SIG-M5 (cell line): ENCODE measurements at regions not wholly inside any gene's neighbourhood (a gene's known extent, or its start where the extent isn't known, plus 50 kb on each side); places are given as distances from the start of the nearest gene placed in this dataset.

Source experiments
- DNase-seq: peaks from one replicate; lab custom pipeline; 2025; lab: John Stamatoyannopoulos, UW

DNA sequence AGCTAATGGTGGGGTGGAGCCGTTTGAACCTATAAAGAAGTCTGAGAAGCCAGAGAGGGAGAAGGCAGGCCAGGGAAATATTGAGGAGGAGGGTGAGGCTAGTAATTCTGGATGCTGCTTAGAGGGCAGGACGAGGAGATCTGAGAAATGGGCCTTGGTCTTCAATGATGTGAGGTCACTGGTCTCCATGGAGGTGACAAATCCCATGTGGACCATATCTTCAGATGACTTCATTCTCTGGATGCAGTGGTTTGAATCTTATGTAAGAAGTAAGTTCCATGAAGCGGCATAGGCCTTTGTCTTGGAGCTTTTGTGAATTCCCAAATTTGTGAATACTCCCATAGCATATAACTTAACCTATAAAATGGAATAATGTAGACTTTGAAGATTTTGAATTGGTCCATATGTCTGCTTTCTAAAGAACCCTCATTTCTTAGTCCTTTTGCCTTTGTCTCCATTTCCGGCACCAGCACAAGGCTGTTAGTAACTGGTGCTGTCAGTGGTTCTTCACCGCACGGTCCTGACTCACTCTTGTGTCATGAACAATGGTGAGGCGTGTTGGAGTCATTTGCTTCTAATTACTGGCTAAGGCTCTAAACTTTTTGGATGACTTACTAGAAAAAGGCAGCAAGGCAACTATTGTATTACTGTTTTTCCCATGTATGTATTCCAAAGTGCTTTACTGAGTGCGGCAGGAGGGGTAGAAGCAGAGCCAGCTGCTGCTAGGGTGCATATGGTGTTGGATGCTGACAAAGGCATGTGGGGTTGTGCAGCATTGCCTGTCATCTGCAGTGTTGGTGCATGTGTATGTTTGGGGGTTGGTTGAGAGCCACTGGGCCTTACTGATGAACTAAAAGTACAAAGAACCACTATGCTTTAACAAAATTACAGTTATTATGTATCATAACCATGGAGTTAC is 279.3 kb upstream of the C2CD4B start:
- no peak for DNase-seq

DNA sequence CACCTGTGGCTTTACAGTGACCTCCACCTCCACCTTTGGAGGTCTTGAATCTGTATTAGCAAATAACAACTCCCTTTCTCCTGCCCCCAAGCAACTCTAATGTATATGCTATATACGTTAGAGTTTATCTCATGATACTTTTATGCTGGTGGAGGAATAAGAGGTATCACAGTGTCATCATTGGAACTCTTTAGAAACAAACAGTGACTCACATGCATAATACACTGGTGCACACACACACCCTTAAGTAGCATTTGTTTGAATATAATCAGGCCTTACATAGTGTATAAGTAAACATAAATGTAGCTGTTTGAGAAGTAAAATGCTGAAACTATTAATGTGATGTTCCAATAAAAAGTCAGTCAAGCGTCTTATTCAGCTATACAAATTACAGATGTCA is 280.2 kb upstream of the C2CD4B start:
- DNase-seq: no peak

DNA sequence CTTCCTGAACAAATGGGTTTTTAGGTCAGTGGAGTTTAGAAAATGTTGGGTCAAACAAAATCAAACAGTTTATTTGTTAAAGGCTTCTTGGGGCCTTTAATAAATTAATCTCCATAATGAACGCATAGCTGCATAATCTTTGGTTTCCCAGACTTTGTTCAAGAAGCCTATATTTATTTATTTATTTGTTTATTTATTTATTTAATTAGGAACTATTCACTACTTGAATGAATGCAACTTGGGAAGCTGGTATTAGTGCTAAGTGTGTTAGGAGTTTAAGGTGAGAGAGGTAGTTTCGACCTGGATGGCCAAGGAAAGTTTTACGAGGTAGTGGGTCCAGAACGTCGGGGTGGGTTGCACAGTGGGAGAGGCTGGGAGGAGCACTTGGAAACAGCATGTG is 281.9 kb upstream of the C2CD4B start:
- DNase-seq: no peak

DNA sequence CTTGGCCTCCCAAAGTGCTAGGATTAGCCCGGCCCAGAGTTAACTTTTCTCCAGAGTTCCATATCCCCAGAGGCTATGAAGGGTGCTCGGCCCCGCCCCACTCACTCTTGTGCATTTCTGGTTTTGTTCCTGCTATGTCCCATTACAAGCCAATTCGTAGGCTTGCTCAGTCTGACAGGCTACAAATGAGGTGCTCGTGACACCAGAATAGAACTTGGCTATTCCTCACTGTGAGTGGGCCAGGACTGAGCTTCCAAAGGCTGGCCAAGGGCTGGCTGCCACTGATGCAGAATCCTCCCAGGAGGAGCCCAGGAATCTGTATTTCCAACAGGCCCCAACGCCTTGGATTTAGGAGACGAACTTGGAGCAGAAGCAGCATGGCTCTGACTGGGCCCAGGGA is 282.7 kb upstream of the C2CD4B start:
- DNase-seq: no peak

DNA sequence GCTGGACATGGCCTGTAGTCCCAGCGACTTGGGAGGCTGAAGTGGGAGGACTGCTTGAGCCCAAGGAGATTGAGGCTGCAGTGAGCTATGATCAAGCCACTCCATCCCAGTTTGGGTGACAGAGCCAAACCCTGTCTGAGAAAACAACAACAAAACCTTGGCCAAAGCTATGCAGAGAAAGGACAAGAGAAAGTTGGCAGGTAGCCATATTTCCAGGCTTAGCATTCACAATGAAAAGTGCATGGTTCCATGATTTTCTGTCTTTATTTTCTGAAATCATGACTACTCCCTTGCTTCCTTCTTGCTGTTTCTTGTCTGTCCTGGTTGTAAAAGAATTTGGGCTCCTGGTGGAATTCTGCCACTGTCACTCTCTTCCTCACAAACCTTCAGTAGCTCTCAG is 284.6 kb upstream of the C2CD4B start:
- no peak for DNase-seq

DNA sequence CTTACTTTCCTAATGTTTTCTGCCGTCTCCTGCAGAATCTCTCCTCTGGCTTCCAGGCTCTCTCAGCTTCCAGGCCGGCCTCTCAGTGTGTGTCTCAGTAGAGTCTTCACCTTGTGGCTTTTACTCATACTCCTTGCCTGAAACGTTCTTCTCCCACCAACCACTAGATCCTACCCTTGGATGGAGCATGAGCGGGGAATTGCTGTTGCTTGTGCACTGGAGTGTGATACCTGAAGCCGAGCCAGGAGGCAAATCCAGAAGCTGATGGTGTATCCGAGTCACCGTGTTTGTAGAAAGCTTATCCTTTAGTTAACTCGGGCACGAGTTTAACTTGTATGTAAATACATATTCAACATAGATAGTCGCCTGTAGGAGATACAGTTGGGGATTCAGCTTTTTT is 285.0 kb upstream of the C2CD4B start:
- no peak for DNase-seq

DNA sequence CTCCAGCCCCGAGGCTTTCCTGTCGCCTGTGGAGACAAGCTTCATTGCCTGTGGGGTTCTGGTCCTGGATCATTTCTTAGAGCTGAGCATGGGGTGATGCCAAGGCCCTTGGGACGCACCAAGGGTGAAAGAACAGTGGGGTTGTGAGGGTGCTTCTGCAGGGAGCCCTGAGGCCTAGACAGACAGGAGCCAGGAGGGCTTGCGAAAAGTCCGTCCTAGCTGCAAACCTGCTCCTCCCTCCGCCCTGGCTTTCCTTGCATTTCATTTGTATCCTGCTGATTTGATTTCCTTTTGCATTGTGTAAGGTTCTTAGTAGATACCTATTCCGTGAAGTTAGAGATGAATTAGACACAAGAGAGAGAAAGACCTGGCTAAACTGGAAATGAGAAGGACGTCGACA is 286.9 kb upstream of the C2CD4B start:
- DNase-seq: no peak

DNA sequence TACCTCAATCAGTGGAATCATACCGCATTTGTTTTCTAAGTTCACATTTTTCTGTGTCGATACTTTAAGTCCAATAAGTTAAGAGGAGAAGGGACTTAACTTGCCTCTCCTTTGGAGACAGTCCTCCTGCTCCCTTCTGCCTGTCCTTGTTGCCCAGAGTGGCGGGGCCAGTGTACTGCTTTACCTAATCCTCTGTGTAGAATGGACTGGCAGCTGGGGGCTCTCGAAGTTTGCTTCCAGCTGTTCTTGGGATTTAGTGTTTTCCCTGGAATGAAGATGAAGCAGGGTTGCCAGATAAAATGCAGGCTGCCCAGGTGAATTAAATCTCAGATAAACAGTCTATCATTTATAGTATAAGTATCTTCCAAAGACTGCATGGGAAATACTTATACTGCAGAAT is 287.6 kb upstream of the C2CD4B start:
- no peak for DNase-seq

DNA sequence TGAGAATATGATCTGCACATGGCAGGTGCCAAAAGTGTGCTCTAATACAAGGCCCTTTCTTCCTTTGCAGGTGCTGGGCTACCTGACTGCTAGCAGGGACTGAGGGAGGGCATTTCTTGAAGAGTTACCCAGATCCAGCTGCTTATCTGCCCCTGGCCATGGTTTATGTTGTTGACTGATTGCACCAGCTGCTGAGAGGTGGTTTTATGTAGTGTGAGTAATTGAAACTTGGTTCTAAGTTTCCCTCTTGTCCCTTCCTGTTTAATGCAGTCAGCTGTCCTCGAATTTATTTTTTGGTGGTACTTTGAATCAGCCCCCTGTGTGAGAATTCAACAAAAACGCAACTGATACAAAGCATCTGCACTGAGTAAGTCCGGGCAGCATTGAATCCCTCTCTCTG is 288.3 kb upstream of the C2CD4B start:
- DNase-seq: no peak

DNA sequence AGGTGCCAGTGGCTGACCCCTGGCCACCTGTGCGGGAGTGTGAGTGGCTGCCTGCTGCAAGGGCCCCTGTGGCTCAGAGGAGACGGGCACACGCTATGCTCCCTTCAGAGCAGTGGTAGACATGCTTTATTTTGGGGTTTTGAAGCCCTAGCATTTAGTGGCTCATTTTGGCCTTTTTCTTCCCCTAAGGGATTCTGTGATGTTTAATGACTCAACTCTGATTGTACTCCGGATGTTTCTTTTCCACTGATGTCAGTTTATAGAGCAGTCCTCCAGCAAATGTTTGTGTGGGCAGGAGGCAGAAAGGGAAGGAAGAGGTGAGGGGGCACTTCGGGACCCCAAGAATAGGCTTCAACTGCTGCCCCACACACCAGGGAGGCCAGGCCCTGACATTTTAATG is 288.9 kb upstream of the C2CD4B start:
- no peak for DNase-seq

DNA sequence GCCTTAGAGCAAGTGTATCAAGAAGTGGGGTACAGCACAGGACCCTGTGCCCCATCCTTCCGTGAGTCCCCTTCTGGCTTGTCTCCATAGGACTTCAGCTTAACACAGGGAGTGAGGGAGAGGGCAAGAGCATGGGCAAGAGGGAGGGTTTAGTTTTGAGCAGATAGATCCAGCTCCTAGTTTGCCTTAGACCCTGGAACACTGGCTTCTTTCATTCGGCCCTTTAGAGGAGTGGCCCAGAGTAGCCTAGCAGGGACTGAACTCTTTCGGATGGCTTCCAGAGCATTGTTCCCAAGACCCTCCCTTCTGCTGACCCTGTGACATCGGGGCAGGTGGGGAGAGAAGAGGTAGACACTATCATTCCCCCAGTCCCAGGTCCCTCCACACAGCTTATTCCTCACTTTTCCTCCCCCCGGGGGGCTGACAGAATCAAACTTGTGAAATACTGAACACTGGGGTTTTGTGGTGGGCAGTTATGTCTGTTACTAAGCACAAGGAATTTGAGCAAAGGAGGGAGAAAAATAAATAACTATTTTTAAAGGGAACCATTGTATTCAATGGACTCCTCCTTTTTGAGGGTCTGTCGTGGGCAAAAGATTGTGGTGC is 289.6 kb upstream of the C2CD4B start:
- DNase-seq: no peak

DNA sequence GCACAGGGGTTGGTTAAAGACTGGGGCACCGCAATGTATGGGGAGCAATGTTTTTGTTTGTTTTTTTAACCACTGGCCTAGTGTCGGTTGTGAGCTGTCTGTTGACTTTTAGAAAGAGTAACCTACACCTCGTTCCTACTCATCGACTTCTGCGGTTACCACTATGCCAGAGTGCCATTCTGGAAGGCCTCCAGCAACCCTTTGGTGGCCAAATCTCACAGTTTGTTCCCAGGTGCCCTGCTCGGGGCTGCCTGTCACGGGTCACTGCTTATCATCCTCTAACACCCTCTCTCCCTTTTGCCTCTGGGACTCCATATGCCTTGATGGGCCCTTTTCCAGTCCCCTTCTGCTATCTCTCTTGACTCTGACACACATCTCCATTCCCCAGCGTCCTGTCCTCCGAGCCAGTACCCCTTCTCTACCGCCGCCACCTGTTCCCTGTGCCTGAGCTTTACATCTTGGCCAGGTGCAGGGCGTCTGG is 290.4 kb upstream of the C2CD4B start:
- no peak for DNase-seq

DNA sequence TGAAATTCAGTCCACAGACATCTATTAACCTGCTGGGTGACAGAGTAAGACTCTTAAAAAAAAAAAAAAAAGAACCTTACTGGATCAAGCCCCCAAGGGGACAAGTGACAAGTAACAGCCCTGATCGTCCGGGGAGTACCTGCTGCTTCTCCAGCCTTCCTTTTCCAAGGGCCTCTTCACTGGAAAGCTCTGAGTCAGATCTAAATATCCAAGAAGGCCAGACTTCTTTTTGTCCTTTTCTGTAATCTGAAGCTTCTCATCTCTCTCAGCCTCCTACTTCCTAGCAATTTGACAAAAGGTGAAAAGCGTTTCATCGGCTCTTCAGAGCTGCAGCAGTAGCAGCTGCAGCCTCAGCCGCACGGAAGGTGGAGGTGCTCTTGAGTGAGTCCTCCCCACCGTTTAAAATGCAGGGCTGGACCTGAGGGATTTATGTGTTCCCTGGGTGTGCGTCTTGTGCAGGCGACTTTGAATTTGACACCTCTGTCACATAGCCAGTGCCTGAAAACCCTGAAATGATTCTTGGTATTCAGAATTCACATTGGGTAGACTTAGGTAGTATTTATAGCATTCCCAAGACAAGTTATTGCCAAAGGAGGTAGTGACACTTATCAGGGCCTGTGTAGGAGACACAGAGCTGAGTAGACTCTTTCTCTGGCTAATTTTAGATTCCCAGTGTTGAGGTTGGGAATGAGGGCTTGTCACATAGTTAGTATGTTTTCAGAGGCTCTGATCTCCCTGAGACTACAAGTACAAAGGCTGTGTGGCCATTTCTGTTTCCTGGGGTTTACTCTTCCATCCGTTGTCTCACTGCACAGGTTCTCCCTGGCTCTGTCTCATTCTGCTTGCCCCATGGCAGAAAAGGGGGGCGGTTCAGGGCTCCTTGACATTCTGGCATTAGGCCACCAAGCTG is 291.2 kb upstream of the C2CD4B start:
- no peak for DNase-seq

DNA sequence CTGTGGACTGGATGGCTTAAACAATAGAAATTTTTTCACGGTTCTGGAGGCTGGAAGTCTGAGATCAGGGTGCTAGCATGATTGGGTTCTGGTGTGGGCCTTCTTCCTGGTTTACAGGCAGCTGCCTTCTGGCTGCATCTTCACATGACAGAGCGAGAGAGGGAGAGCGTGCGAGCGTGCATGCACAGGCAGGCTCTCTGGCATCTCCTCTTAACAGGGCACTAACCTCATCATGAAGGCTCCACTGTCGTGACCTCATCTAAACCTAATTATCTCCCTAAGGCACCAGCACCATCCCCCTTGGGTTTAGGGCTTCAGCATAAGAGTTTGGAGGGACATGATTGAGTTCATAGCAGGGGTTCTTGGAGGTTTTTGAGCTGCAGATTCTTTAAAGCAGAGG is 292.0 kb upstream of the C2CD4B start:
- DNase-seq: no peak

DNA sequence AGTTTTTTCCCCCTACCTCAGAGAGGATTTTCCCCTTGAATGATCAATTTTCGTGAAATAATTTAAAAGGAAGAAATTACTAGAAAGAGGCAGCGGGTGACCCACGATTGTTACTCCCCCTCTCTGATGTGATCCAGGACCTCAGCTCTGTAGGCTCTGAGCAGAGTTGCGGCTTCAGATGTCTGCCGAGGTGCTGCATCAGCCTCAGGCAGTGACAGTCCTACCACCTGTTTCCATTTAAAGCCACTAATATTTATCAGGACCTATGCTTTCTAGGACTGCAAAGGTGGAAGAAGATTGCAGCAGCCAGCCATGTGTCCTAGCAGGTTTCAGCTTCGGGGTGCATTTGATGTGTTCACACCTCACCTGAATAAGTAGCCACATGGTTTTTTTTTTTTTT is 294.8 kb upstream of the C2CD4B start:
- DNase-seq: no peak

DNA sequence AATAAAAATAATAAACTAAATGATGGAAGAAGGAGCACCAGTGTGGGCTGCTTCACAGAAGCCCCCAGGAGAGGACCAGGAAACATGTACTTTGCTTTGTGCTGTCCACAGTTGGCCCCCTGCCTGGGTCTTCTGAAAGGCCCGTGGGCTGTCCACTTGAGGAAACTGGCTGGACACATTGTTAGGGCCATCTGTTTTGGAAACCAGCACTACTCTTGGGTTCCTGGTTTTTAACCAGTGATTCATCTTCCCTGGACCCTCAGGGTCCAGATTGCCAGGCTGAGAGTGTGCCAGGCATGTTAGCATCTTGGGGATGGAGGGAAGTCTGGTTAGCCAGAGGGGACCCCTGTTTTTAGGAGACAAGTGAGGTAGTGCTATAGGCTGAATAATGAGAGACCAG is 297.2 kb upstream of the C2CD4B start:
- no peak for DNase-seq

DNA sequence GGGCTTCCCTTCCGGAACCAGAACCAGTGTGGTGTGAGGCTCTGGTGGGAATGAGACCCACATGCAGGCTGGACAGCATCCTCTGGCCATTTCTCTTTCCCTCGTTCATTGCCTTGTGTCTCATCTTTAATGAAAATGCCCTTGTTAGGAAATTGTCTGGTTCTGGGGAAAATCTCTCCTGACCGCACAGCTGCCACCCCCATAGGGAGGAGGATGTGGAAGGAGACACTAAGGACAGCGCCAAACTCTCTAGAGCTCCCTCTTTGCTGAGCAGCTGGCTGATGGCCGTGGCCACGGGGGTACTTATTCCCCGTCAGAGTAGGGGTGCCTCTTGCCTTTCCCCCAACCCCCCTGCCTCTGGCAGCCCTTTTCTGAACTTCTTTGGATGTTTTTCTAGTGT is 297.6 kb upstream of the C2CD4B start:
- no peak for DNase-seq

DNA sequence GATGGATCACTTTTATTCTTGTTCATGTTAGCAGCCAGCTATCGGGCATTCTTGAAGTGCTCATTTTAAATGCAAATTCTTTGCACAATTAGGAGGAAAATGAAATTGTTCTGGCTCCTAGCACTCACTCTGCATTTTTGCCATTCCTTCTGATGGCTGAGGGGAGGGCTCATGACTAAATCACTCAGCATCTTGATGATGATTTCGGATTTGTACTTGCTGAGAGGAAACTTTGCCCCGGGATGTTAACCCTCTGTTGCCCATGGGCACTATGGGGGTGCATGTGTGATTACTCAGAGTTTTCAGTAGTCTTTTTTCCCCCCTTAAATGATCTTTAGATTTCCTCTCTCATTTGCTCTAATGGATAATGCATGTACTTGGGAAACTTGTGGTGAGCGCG is 299.6 kb upstream of the C2CD4B start:
- no peak for DNase-seq

DNA sequence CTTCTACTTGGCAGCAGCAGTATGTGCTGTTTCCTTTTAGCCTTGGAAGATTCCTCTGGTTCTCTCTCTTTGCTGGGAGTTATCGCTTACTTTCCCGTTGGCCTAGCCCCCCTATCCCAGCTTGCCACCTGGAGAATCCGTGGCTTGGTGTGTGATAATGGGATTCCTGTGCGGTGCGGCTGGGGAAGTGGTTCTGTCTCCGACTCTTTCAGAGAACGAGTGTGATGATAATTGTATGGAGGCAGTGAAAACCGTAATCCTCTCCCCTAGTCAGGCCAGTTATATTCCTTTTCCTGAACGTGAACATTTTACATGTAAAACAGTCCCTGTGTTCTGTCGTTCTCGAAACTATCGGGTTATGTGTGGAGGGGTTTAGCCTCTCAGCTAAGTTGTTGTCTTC is 300.1 kb upstream of the C2CD4B start:
- no peak for DNase-seq

DNA sequence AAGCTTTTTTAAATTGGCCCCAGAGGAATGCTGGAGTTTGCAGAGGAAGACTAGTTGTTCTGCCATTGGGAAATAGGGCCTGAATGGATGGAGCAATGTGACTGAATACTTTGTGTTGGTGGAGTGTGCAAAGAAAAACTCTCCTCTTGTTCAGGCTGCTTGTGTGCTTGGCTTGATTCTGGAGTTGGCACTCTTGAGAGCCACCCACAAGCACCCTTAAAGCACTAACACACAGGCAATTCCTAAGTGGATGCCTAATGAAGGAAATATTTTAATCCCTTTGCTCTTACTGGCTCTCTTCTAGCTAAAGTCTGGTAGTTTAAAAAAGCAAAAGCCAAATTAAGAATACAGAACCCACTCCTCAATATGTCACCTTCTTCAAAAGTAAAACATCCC is 304.4 kb upstream of the C2CD4B start:
- DNase-seq: no peak

DNA sequence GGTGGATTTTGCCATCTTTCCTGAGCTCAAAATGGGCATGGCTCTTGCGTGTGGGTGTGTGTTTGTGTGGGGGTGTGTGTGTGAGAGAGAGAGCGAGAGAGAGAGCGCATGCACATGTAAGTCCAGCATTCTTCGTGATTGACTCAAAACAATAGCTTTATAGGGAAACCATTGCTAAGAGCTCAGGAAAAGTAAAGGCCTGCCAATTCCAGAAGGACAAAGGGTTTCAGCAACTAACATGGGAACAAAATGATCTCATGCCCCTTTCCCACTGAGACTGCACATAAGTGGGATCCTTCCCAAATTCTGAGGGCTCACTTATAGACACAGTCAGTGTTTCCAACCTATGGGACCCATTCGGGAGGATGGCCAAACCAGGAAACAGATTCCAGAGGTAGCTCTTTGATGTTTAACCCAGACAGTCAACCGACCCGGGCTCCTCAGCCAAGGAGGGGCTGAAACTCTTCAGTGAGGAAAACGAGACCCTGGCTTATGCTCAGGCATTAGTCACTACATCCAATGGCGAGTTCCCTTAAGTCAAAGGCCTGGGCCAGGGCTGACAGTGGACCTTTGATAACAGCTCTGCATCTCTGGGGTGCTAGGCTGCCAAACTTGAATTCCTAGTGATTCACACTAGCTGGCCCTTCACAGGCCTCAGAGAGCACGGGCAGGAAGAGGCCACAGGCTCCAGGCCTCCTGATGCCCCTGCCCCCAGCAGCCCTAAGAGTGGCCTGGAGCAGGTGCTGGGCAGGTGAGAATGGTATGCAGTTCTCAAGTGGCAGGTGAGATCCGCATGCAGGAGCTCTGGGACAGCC is 305.0 kb upstream of the C2CD4B start:
- no peak for DNase-seq
